Skeletal muscle satellite cell (primary cell): ENCODE measurements at regions not wholly inside any gene's neighbourhood (a gene's known extent, or its start where the extent isn't known, plus 50 kb on each side); places are given as distances from the start of the nearest gene placed in this dataset.
"Not testable (repeated sequence)": the region's sequence is repeated elsewhere in the genome, so short reads cannot be mapped to it uniquely, and the experiment has no call there.

ENCODE experiments used
- H3K27me3 ChIP-seq: 2 replicates; pipeline ENCODE4 v1.7.0; 2013; ENCODE audit warnings: low read length; ENCODE audit not compliant: control insufficient read depth, insufficient read depth
- H3K36me3 ChIP-seq: 2 replicates; pipeline ENCODE4 v1.7.0; 2013; ENCODE audit warnings: mild to moderate bottlenecking, control low read depth, low read length; ENCODE audit not compliant: insufficient read depth
- H3K4me1 ChIP-seq: 2 replicates; pipeline ENCODE4 v1.7.0; 2013; ENCODE audit warnings: low read length; ENCODE audit not compliant: control insufficient read depth, insufficient read depth
- H3K4me2 ChIP-seq: 2 replicates; pipeline ENCODE4 v1.7.0; 2013; ENCODE audit warnings: mild to moderate bottlenecking, low read length
- H3K4me3 ChIP-seq: 2 replicates; pipeline ENCODE4 v1.7.0; 2013; ENCODE audit warnings: low read length
- H3K9ac ChIP-seq: 2 replicates; pipeline ENCODE4 v1.7.0; 2013; ENCODE audit warnings: mild to moderate bottlenecking, low read depth, low read length, moderate library complexity
- H3K9me3 ChIP-seq: replicated peaks from 2 replicates; pipeline ENCODE4 v1.7.0; 2013; ENCODE audit warnings: mild to moderate bottlenecking, control low read depth, low read length

- Histone ChIP-seq H3K4me3 (no peak overlapping the region), H3K9ac (no peak overlapping the region), H3K36me3 (no peaks in the 10 kb centered on the region), H3K27me3 (peaks cover 5% of the 10 kb centered on the region), H3K4me2 (no peak overlapping the region), H3K4me1 (no peaks in the 10 kb centered on the region), H3K9me3 (no peaks in the 10 kb centered on the region)
Observed at GRCh38 chr16:66175636-66176035, 190.9 kb upstream of the CDH5 start.

GRCh38 chr16:66175058-66175457 lies 191.4 kb upstream of the CDH5 start:
- Histone ChIP-seq H3K4me3 (no peak overlapping the region), H3K4me2 (no peak overlapping the region), H3K9ac (no peak overlapping the region), H3K36me3 (no peaks in the 10 kb centered on the region), H3K9me3 (no peaks in the 10 kb centered on the region), H3K27me3 (peaks cover under 1% of the 10 kb centered on the region), H3K4me1 (no peaks in the 10 kb centered on the region)

- not testable (repeated sequence) for H3K4me1 ChIP-seq, H3K9ac ChIP-seq, H3K4me3 ChIP-seq, H3K36me3 ChIP-seq, H3K27me3 ChIP-seq, H3K4me2 ChIP-seq, H3K9me3 ChIP-seq
Observed at GRCh38 chr16:66173796-66174195, 192.7 kb upstream of the CDH5 start.

GRCh38 chr16:66173181-66173580 lies 193.3 kb upstream of the CDH5 start:
- not testable (repeated sequence) for H3K27me3 ChIP-seq, H3K4me2 ChIP-seq, H3K9ac ChIP-seq, H3K4me3 ChIP-seq, H3K36me3 ChIP-seq, H3K9me3 ChIP-seq, H3K4me1 ChIP-seq

GRCh38 chr16:66172463-66172862 lies 194.0 kb upstream of the CDH5 start:
- no peak overlapping the region for H3K4me3 ChIP-seq
- no peaks in the 10 kb centered on the region for H3K9me3 ChIP-seq
- no peak overlapping the region for H3K4me2 ChIP-seq
- H3K9ac ChIP-seq, result no peak overlapping the region
- no peaks in the 10 kb centered on the region for H3K27me3 ChIP-seq
- H3K36me3 ChIP-seq, result no peaks in the 10 kb centered on the region
- no peaks in the 10 kb centered on the region for H3K4me1 ChIP-seq

GRCh38 chr16:66171578-66171977 lies 194.9 kb upstream of the CDH5 start:
- Histone ChIP-seq H3K9ac (no peak overlapping the region), H3K27me3 (no peaks in the 10 kb centered on the region), H3K36me3 (no peaks in the 10 kb centered on the region), H3K4me3 (no peak overlapping the region), H3K9me3 (no peaks in the 10 kb centered on the region), H3K4me2 (no peak overlapping the region), H3K4me1 (no peaks in the 10 kb centered on the region)

- H3K36me3 ChIP-seq, result no peaks in the 10 kb centered on the region
- H3K4me1 ChIP-seq, result no peaks in the 10 kb centered on the region
- no peaks in the 10 kb centered on the region for H3K27me3 ChIP-seq
- H3K4me2 ChIP-seq, result no peak overlapping the region
- no peak overlapping the region for H3K9ac ChIP-seq
- H3K4me3 ChIP-seq, result no peak overlapping the region
- H3K9me3 ChIP-seq, result no peaks in the 10 kb centered on the region
Observed at GRCh38 chr16:66170989-66171388, 195.5 kb upstream of the CDH5 start.

- H3K9me3 ChIP-seq, result no peaks in the 10 kb centered on the region
- no peak overlapping the region for H3K9ac ChIP-seq
- H3K4me2 ChIP-seq, result no peak overlapping the region
- no peaks in the 10 kb centered on the region for H3K27me3 ChIP-seq
- no peak overlapping the region for H3K4me3 ChIP-seq
- H3K36me3 ChIP-seq, result no peaks in the 10 kb centered on the region
- H3K4me1 ChIP-seq, result no peaks in the 10 kb centered on the region
Observed at GRCh38 chr16:66169817-66170216, 196.7 kb upstream of the CDH5 start.

- no peaks in the 10 kb centered on the region for H3K9me3 ChIP-seq
- H3K36me3 ChIP-seq, result no peaks in the 10 kb centered on the region
- H3K27me3 ChIP-seq, result no peaks in the 10 kb centered on the region
- H3K4me3 ChIP-seq, result no peak overlapping the region
- H3K4me2 ChIP-seq, result no peak overlapping the region
- no peak overlapping the region for H3K9ac ChIP-seq
- no peaks in the 10 kb centered on the region for H3K4me1 ChIP-seq
Observed at GRCh38 chr16:66168777-66169176, 197.7 kb upstream of the CDH5 start.

- Histone ChIP-seq H3K4me1 (no peaks in the 10 kb centered on the region), H3K9ac (no peak overlapping the region), H3K9me3 (no peaks in the 10 kb centered on the region), H3K4me3 (no peak overlapping the region), H3K36me3 (no peaks in the 10 kb centered on the region), H3K4me2 (no peak overlapping the region), H3K27me3 (no peaks in the 10 kb centered on the region)
Observed at GRCh38 chr16:66167564-66168291, 198.8 kb upstream of the CDH5 start.

GRCh38 chr16:66166490-66166889 lies 200.0 kb upstream of the CDH5 start:
- Histone ChIP-seq H3K4me2 (no peak overlapping the region), H3K9me3 (no peaks in the 10 kb centered on the region), H3K9ac (no peak overlapping the region), H3K36me3 (no peaks in the 10 kb centered on the region), H3K27me3 (peaks cover 6% of the 10 kb centered on the region), H3K4me1 (no peaks in the 10 kb centered on the region), H3K4me3 (no peak overlapping the region)

- Histone ChIP-seq H3K9me3 (no peaks in the 10 kb centered on the region), H3K4me1 (no peaks in the 10 kb centered on the region), H3K27me3 (peaks cover 6% of the 10 kb centered on the region), H3K4me2 (no peak overlapping the region), H3K36me3 (no peaks in the 10 kb centered on the region), H3K9ac (no peak overlapping the region), H3K4me3 (no peak overlapping the region)
Observed at GRCh38 chr16:66165879-66166278, 200.6 kb upstream of the CDH5 start.
